ENCODE measurements at regions not wholly inside any gene's neighbourhood (a gene's known extent, or its start where the extent isn't known, plus 50 kb on each side); places are given as distances from the start of the nearest gene placed in this dataset.

- WGBS, 2 donors (ENCODE audit: extremely low coverage in 2 of 2, insufficient read length in 2 of 2, insufficient replicate concordance in 1 of 2): no CpG with 5 or more reads among the region's 1 CpG
- H2BK5ac ChIP-seq (ENCODE audit: low read length): no peak overlapping the region
- H2BK120ac ChIP-seq (ENCODE audit: low read depth, low read length): no peak overlapping the region
- no peaks in the 10 kb centered on the region for H3K27me3 ChIP-seq (ENCODE audit: control insufficient read depth in 3 of 3, insufficient read depth in 3 of 3, low read depth in 1 of 3, low read length in 3 of 3)
- no peak overlapping the region for H3K23ac ChIP-seq (ENCODE audit: low read depth, low read length, poor library complexity)
- no peak for DNase-seq (ENCODE audit: low spot score)
- no peak overlapping the region for H2BK12ac ChIP-seq (ENCODE audit: low read length)
- H3K9ac ChIP-seq (ENCODE audit: low read depth, low read length, poor library complexity): no peak overlapping the region
- H2AK5ac ChIP-seq (ENCODE audit: low read depth, low read length): no peak overlapping the region
- H3K4me3 ChIP-seq (ENCODE audit: low read length in 2 of 2): no peak overlapping the region
- no peak overlapping the region for H3K27ac ChIP-seq (replicated peaks; ENCODE audit: low read length)
- no peak overlapping the region for H3K4me2 ChIP-seq (ENCODE audit: insufficient read depth, low read length, poor library complexity, severe bottlenecking)
- no peak overlapping the region for H4K91ac ChIP-seq (ENCODE audit: low read depth, low read length, poor library complexity)
- no peaks in the 10 kb centered on the region for H3K36me3 ChIP-seq (replicated peaks in 1 of 2; ENCODE audit: control insufficient read depth in 2 of 2, insufficient read depth in 2 of 2, low read length in 2 of 2)
- H3K18ac ChIP-seq (ENCODE audit: low read length): no peak overlapping the region
- no peak overlapping the region for H4K8ac ChIP-seq (ENCODE audit: low read depth, low read length)
- no peaks in the 10 kb centered on the region for H3K79me1 ChIP-seq (ENCODE audit: low read depth, low read length)
- H3K14ac ChIP-seq (ENCODE audit: low read length): no peak overlapping the region
- H2BK15ac ChIP-seq (ENCODE audit: low read length): no peak overlapping the region
- no peak overlapping the region for H3K4ac ChIP-seq (ENCODE audit: low read length)
- H3K4me1 ChIP-seq (ENCODE audit: control insufficient read depth in 2 of 2, insufficient read depth in 1 of 2, low read depth in 1 of 2, low read length in 2 of 2): no peaks in the 10 kb centered on the region
- H2AFZ ChIP-seq (ENCODE audit: low read length): no peak overlapping the region
- H3K9me3 ChIP-seq (replicated peaks in 1 of 2; ENCODE audit: control insufficient read depth in 2 of 2, insufficient read depth in 1 of 2, low read depth in 1 of 2, low read length in 2 of 2): no peaks in the 10 kb centered on the region
Observed at GRCh38 chr14:62138593-62138992, 376.4 kb downstream of the SNAPC1 start.

GRCh38 chr14:62141139-62141538, 378.9 kb downstream of the SNAPC1 start:
- Histone ChIP-seq H3K4me2 (ENCODE audit: insufficient read depth, low read length, poor library complexity, severe bottlenecking) (no peak overlapping the region), H3K9ac (ENCODE audit: low read depth, low read length, poor library complexity) (no peak overlapping the region), H4K8ac (ENCODE audit: low read depth, low read length) (no peak overlapping the region), H2AK5ac (ENCODE audit: low read depth, low read length) (no peak overlapping the region), H3K27me3 (ENCODE audit: control insufficient read depth in 3 of 3, insufficient read depth in 3 of 3, low read depth in 1 of 3, low read length in 3 of 3) (no peaks in the 10 kb centered on the region), H3K14ac (ENCODE audit: low read length) (no peak overlapping the region), H2BK5ac (ENCODE audit: low read length) (no peak overlapping the region), H3K36me3 (replicated peaks in 1 of 2; ENCODE audit: control insufficient read depth in 2 of 2, insufficient read depth in 2 of 2, low read length in 2 of 2) (no peaks in the 10 kb centered on the region), H3K4me1 (ENCODE audit: control insufficient read depth in 2 of 2, insufficient read depth in 1 of 2, low read depth in 1 of 2, low read length in 2 of 2) (no peaks in the 10 kb centered on the region), H2BK120ac (ENCODE audit: low read depth, low read length) (no peak overlapping the region), H3K4ac (ENCODE audit: low read length) (no peak overlapping the region), H2AFZ (ENCODE audit: low read length) (no peak overlapping the region), H3K9me3 (replicated peaks in 1 of 2; ENCODE audit: control insufficient read depth in 2 of 2, insufficient read depth in 1 of 2, low read depth in 1 of 2, low read length in 2 of 2) (no peaks in the 10 kb centered on the region), H3K27ac (replicated peaks; ENCODE audit: low read length) (no peak overlapping the region), H3K79me1 (ENCODE audit: low read depth, low read length) (no peaks in the 10 kb centered on the region), H4K91ac (ENCODE audit: low read depth, low read length, poor library complexity) (no peak overlapping the region), H3K4me3 (ENCODE audit: low read length in 2 of 2) (no peak overlapping the region), H3K18ac (ENCODE audit: low read length) (no peak overlapping the region), H3K23ac (ENCODE audit: low read depth, low read length, poor library complexity) (no peak overlapping the region), H2BK15ac (ENCODE audit: low read length) (no peak overlapping the region), H2BK12ac (ENCODE audit: low read length) (no peak overlapping the region)
- WGBS, 2 donors (ENCODE audit: extremely low coverage in 2 of 2, insufficient read length in 2 of 2, insufficient replicate concordance in 1 of 2): no CpG with 5 or more reads among the region's 2 CpGs
- DNase-seq (ENCODE audit: low spot score): no peak

GRCh38 chr14:62143245-62143644, 381.0 kb downstream of the SNAPC1 start:
- H2BK120ac ChIP-seq (ENCODE audit: low read depth, low read length): no peak overlapping the region
- no peak overlapping the region for H3K14ac ChIP-seq (ENCODE audit: low read length)
- H2BK5ac ChIP-seq (ENCODE audit: low read length): no peak overlapping the region
- H3K36me3 ChIP-seq (replicated peaks in 1 of 2; ENCODE audit: control insufficient read depth in 2 of 2, insufficient read depth in 2 of 2, low read length in 2 of 2): no peaks in the 10 kb centered on the region
- H3K4me2 ChIP-seq (ENCODE audit: insufficient read depth, low read length, poor library complexity, severe bottlenecking): no peak overlapping the region
- H3K27me3 ChIP-seq (ENCODE audit: control insufficient read depth in 3 of 3, insufficient read depth in 3 of 3, low read depth in 1 of 3, low read length in 3 of 3): no peaks in the 10 kb centered on the region
- H3K27ac ChIP-seq (replicated peaks; ENCODE audit: low read length): no peak overlapping the region
- H3K4me3 ChIP-seq (ENCODE audit: low read length in 2 of 2): no peak overlapping the region
- no peak overlapping the region for H3K4ac ChIP-seq (ENCODE audit: low read length)
- no peak overlapping the region for H3K23ac ChIP-seq (ENCODE audit: low read depth, low read length, poor library complexity)
- H3K9ac ChIP-seq (ENCODE audit: low read depth, low read length, poor library complexity): no peak overlapping the region
- no peak overlapping the region for H2BK12ac ChIP-seq (ENCODE audit: low read length)
- no peak for DNase-seq (ENCODE audit: low spot score)
- no peak overlapping the region for H4K91ac ChIP-seq (ENCODE audit: low read depth, low read length, poor library complexity)
- no peaks in the 10 kb centered on the region for H3K4me1 ChIP-seq (ENCODE audit: control insufficient read depth in 2 of 2, insufficient read depth in 1 of 2, low read depth in 1 of 2, low read length in 2 of 2)
- H3K9me3 ChIP-seq (replicated peaks in 1 of 2; ENCODE audit: control insufficient read depth in 2 of 2, insufficient read depth in 1 of 2, low read depth in 1 of 2, low read length in 2 of 2): no peaks in the 10 kb centered on the region
- no peak overlapping the region for H4K8ac ChIP-seq (ENCODE audit: low read depth, low read length)
- H3K18ac ChIP-seq (ENCODE audit: low read length): no peak overlapping the region
- H3K79me1 ChIP-seq (ENCODE audit: low read depth, low read length): no peaks in the 10 kb centered on the region
- H2AFZ ChIP-seq (ENCODE audit: low read length): no peak overlapping the region
- no CpG with 5 or more reads among the region's 2 CpGs for WGBS, 2 donors (ENCODE audit: extremely low coverage in 2 of 2, insufficient read length in 2 of 2, insufficient replicate concordance in 1 of 2)
- no peak overlapping the region for H2BK15ac ChIP-seq (ENCODE audit: low read length)
- no peak overlapping the region for H2AK5ac ChIP-seq (ENCODE audit: low read depth, low read length)

- no peak overlapping the region for H2AFZ ChIP-seq (ENCODE audit: low read length)
- no peak overlapping the region for H3K14ac ChIP-seq (ENCODE audit: low read length)
- H3K27me3 ChIP-seq (ENCODE audit: control insufficient read depth in 3 of 3, insufficient read depth in 3 of 3, low read depth in 1 of 3, low read length in 3 of 3): no peaks in the 10 kb centered on the region
- no peak overlapping the region for H2BK15ac ChIP-seq (ENCODE audit: low read length)
- H2BK12ac ChIP-seq (ENCODE audit: low read length): no peak overlapping the region
- H3K4me1 ChIP-seq (ENCODE audit: control insufficient read depth in 2 of 2, insufficient read depth in 1 of 2, low read depth in 1 of 2, low read length in 2 of 2): no peaks in the 10 kb centered on the region
- no peaks in the 10 kb centered on the region for H3K9me3 ChIP-seq (replicated peaks in 1 of 2; ENCODE audit: control insufficient read depth in 2 of 2, insufficient read depth in 1 of 2, low read depth in 1 of 2, low read length in 2 of 2)
- no peak overlapping the region for H3K4me2 ChIP-seq (ENCODE audit: insufficient read depth, low read length, poor library complexity, severe bottlenecking)
- H3K18ac ChIP-seq (ENCODE audit: low read length): no peak overlapping the region
- no peak overlapping the region for H3K9ac ChIP-seq (ENCODE audit: low read depth, low read length, poor library complexity)
- no peak overlapping the region for H3K4me3 ChIP-seq (ENCODE audit: low read length in 2 of 2)
- no peak overlapping the region for H4K8ac ChIP-seq (ENCODE audit: low read depth, low read length)
- no CpG with 5 or more reads among the region's 1 CpG for WGBS, 2 donors (ENCODE audit: extremely low coverage in 2 of 2, insufficient read length in 2 of 2, insufficient replicate concordance in 1 of 2)
- no peak overlapping the region for H2AK5ac ChIP-seq (ENCODE audit: low read depth, low read length)
- H3K23ac ChIP-seq (ENCODE audit: low read depth, low read length, poor library complexity): no peak overlapping the region
- DNase-seq (ENCODE audit: low spot score): no peak
- no peak overlapping the region for H2BK120ac ChIP-seq (ENCODE audit: low read depth, low read length)
- H3K79me1 ChIP-seq (ENCODE audit: low read depth, low read length): no peaks in the 10 kb centered on the region
- H3K36me3 ChIP-seq (replicated peaks in 1 of 2; ENCODE audit: control insufficient read depth in 2 of 2, insufficient read depth in 2 of 2, low read length in 2 of 2): no peaks in the 10 kb centered on the region
- H3K27ac ChIP-seq (replicated peaks; ENCODE audit: low read length): no peak overlapping the region
- no peak overlapping the region for H2BK5ac ChIP-seq (ENCODE audit: low read length)
- no peak overlapping the region for H4K91ac ChIP-seq (ENCODE audit: low read depth, low read length, poor library complexity)
- no peak overlapping the region for H3K4ac ChIP-seq (ENCODE audit: low read length)
Observed at GRCh38 chr14:62144863-62145262, 382.6 kb downstream of the SNAPC1 start.
